ENCODE measurements at regions not wholly inside any gene's neighbourhood (a gene's known extent, or its start where the extent isn't known, plus 50 kb on each side); places are given as distances from the start of the nearest gene placed in this dataset.

DNA sequence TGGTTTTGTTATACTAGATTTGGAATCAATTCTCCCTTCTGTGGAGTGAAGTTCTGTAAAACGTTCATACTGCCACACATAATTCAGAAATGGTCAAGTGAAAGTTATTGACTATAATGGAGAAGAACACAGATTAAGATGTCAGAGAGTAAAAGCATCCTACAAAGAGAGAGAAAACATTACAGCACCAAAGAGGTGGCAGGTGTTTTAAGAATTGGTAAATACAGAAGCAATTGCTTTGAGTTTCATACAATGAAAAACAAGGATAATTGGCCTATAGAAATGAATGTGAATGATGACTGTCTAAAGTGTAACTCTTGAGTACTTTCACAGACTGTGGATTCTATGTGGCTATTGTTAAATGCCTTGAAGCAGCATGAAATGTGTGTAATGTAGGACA is 435.6 kb upstream of the SMIM31 start:
- Histone ChIP-seq H3K36me3 (no peaks in the 10 kb centered on the region), H3K27me3 (no peaks in the 10 kb centered on the region), H3K4me3 (no peak overlapping the region), H3K9me3 (no peaks in the 10 kb centered on the region), H3K27ac (no peak overlapping the region), H3K4me1 (no peaks in the 10 kb centered on the region)
- WGBS, 5 donors, result 44 to 67% (median 57%) methylated on average over 1 of the region's 1 CpG
- DNase-seq, result no peak
- intact Hi-C loops (cut with DNase I; ENCODE audit: low total_unique reads), result no loop called here
- TF ChIP-seq EP300 (IDR thresholded peaks at IDR 0.05), result no peak
- no peak for TF ChIP-seq POLR2AphosphoS5 (IDR thresholded peaks at IDR 0.05)
- no peak for TF ChIP-seq POLR2A (IDR thresholded peaks at IDR 0.05)
- TF ChIP-seq, protein P1, sequence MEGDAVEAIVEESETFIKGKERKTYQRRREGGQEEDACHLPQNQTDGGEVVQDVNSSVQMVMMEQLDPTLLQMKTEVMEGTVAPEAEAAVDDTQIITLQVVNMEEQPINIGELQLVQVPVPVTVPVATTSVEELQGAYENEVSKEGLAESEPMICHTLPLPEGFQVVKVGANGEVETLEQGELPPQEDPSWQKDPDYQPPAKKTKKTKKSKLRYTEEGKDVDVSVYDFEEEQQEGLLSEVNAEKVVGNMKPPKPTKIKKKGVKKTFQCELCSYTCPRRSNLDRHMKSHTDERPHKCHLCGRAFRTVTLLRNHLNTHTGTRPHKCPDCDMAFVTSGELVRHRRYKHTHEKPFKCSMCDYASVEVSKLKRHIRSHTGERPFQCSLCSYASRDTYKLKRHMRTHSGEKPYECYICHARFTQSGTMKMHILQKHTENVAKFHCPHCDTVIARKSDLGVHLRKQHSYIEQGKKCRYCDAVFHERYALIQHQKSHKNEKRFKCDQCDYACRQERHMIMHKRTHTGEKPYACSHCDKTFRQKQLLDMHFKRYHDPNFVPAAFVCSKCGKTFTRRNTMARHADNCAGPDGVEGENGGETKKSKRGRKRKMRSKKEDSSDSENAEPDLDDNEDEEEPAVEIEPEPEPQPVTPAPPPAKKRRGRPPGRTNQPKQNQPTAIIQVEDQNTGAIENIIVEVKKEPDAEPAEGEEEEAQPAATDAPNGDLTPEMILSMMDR (IDR thresholded peaks at IDR 0.05), result no peak

DNA sequence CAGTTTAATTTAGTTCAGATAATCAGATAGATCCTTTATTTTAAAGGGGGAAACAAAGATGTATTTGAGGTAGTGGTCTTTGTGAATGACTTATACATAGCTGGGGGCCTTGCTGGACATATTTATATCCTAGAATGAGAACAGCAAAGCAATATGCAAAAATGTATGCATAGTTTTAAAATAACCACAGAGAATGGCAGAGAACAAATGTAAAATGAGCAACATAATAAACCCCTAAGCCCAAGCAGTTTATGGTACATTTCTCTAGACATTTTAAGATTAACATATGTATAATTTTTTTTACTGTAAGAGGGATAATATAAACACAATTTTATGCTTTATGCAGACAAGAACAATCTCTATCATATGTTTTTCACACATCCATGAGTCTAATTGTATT is 434.2 kb upstream of the SMIM31 start:
- intact Hi-C loops (cut with DNase I; ENCODE audit: low total_unique reads), result no loop called here
- no peaks in the 10 kb centered on the region for H3K9me3 ChIP-seq
- H3K4me1 ChIP-seq, result no peaks in the 10 kb centered on the region
- H3K4me3 ChIP-seq, result no peak overlapping the region
- TF ChIP-seq EP300 (IDR thresholded peaks at IDR 0.05) (no peak), POLR2AphosphoS5 (IDR thresholded peaks at IDR 0.05) (no peak), POLR2A (IDR thresholded peaks at IDR 0.05) (no peak)
- TF ChIP-seq, protein P1 (IDR thresholded peaks at IDR 0.05), result no peak
- no peak overlapping the region for H3K27ac ChIP-seq
- no peaks in the 10 kb centered on the region for H3K27me3 ChIP-seq
- no peaks in the 10 kb centered on the region for H3K36me3 ChIP-seq
- no peak for DNase-seq

DNA sequence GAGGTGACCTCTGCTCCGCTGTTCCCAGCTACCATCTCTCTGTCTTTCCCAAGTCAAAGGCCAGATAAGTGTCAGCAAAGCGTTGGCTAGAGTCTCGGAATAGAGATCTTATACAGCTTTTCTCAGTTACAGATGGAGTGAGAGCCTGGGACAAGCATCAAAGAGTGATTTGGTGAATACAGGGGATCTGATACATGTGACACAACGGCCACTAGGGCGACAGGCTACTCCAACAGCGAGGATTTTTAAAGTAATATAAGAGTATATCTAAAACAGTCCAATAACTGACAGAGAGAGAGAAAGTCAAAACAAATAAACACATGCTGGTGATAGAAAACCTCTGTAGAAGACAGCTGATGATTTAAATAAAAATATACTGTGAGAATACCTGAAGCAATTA is 433.1 kb upstream of the SMIM31 start:
- no peaks in the 10 kb centered on the region for H3K4me1 ChIP-seq
- intact Hi-C loops (cut with DNase I; ENCODE audit: low total_unique reads), result no loop called here
- TF ChIP-seq, protein P1 (IDR thresholded peaks at IDR 0.05), result no peak
- TF ChIP-seq EP300 (IDR thresholded peaks at IDR 0.05), result no peak
- TF ChIP-seq POLR2AphosphoS5 (IDR thresholded peaks at IDR 0.05), result no peak
- TF ChIP-seq POLR2A (IDR thresholded peaks at IDR 0.05), result no peak

DNA sequence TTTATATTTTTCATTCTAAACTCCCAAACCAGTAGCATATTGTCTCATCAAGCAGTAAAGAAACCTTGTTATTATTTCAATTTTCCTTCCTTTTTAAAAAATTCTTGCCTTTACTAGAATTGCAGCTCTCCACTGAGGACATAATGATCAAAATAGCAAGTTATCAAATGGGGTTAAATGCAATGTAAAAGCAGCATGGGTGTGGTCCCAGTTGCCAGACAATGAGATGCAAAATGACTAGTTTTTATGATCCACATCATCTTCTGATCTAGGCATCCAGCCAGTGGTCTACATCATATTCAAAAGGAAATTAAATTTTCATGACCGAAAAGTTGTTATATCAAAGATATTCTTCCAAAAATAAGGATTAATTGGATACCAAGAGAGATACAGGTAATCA is 427.9 kb upstream of the SMIM31 start:
- H3K27ac ChIP-seq, result no peak overlapping the region
- intact Hi-C loops (cut with DNase I; ENCODE audit: low total_unique reads), result no loop called here
- WGBS, 5 donors, result 79 to 98% (median 92%) methylated on average over 1 of the region's 1 CpG
- H3K9me3 ChIP-seq, result no peaks in the 10 kb centered on the region
- DNase-seq, result no peak
- TF ChIP-seq POLR2AphosphoS5 (IDR thresholded peaks at IDR 0.05), result no peak
- TF ChIP-seq EP300 (IDR thresholded peaks at IDR 0.05), result no peak
- TF ChIP-seq, protein P1 (IDR thresholded peaks at IDR 0.05), result no peak
- TF ChIP-seq POLR2A (IDR thresholded peaks at IDR 0.05), result no peak
- no peaks in the 10 kb centered on the region for H3K4me1 ChIP-seq
- H3K27me3 ChIP-seq, result no peaks in the 10 kb centered on the region
- no peaks in the 10 kb centered on the region for H3K36me3 ChIP-seq
- H3K4me3 ChIP-seq, result no peak overlapping the region

More for the DNA sequence above, 433.1 kb upstream of the SMIM31 start:
- H3K36me3 ChIP-seq, result no peaks in the 10 kb centered on the region
- H3K4me3 ChIP-seq, result no peak overlapping the region
- no peak for DNase-seq
- no peak overlapping the region for H3K27ac ChIP-seq
- 70 to 75% (median 72%) methylated on average over 6 of the region's 6 CpGs for WGBS, 5 donors
- no peaks in the 10 kb centered on the region for H3K27me3 ChIP-seq
- no peaks in the 10 kb centered on the region for H3K9me3 ChIP-seq

Data from stomach (tissue), 8 donors.